SK-N-SH (cell line): ENCODE measurements at regions not wholly inside any gene's neighbourhood (a gene's known extent, or its start where the extent isn't known, plus 50 kb on each side); places are given as distances from the start of the nearest gene placed in this dataset.
"Not testable (repeated sequence)": the region's sequence is repeated elsewhere in the genome, so short reads cannot be mapped to it uniquely, and the experiment has no call there.

Experiments used
- CTCF ChIA-PET: fragments of 300-600, 350-600 bp; formaldehyde crosslinking; extraction: SDS; loops from one replicate; lab custom pipeline; 2021; lab: Yijun Ruan, JAX
- POLR2A ChIA-PET: fragments of 350-600 bp; sonication (Branson Sonifier 250); formaldehyde crosslinking; extraction: SDS; loops from one replicate; lab custom pipeline; 2020; ENCODE audit warnings: antibody characterized with exemption, inconsistent platforms; lab: Yijun Ruan, JAX
- DNase-seq: peaks from one replicate; pipeline ENCODE4 v3.0.0; 2012
- H2AFZ ChIP-seq: fragments of 200-600 bp; sonication (generic); 2 replicates; pipeline ENCODE4 v1.8.1; 2016; ENCODE audit warnings: antibody characterized with exemption, mild to moderate bottlenecking, low read depth
- H3F3A ChIP-seq: fragments of 200-600 bp; sonication (generic); replicated peaks from 2 replicates; pipeline ENCODE3; 2016; ENCODE audit warnings: antibody characterized with exemption, mild to moderate bottlenecking; ENCODE audit not compliant: insufficient read depth
- H3K27ac ChIP-seq, 2 experiments: fragments of 200-500 bp in 1 of 2; fragments of 200-600 bp in 1 of 2; sonication (Bioruptor generic) in 1 of 2; sonication (generic), shearing (Covaris generic) in 1 of 2; 2 replicates each; pipeline versions ENCODE4 v1.5.1 to v1.6.1; 2014 to 2016; ENCODE audit warnings: low read depth in 2 of 2, inconsistent platforms in 1 of 2, low read length in 1 of 2, mild to moderate bottlenecking in 1 of 2, mixed read lengths in 1 of 2
- H3K27me3 ChIP-seq: fragments of 200-600 bp; sonication (generic), shearing (Covaris generic); 2 replicates; pipeline ENCODE4 v1.6.1; 2016; ENCODE audit warnings: mixed run types; ENCODE audit not compliant: insufficient read depth
- H3K36me3 ChIP-seq, 2 experiments: fragments of 200-500 bp in 1 of 2; fragments of 200-600 bp in 1 of 2; sonication (Bioruptor generic) in 1 of 2; sonication (generic) in 1 of 2; replicated peaks in 1 of 2; 2 replicates each; pipeline versions ENCODE3 to v1.5.1; 2014 to 2016; ENCODE audit warnings: low read length in 1 of 2, mild to moderate bottlenecking in 1 of 2; ENCODE audit not compliant: insufficient read depth in 2 of 2, control insufficient read depth in 1 of 2
- H3K4me1 ChIP-seq, 2 experiments: fragments of 200-500 bp in 1 of 2; fragments of 200-600 bp in 1 of 2; sonication (Bioruptor generic) in 1 of 2; sonication (generic), shearing (Covaris generic) in 1 of 2; 2 replicates each; pipeline versions ENCODE4 v1.5.1 to v1.6.1; 2014 to 2016; ENCODE audit warnings: low read depth in 1 of 2, low read length in 1 of 2, mixed run types in 1 of 2; ENCODE audit not compliant: insufficient read depth in 2 of 2, control insufficient read depth in 1 of 2
- H3K4me2 ChIP-seq: fragments of 200-600 bp; sonication (generic), shearing (Covaris generic); 2 replicates; pipeline ENCODE4 v1.6.1; 2017; ENCODE audit warnings: mixed run types
- H3K4me3 ChIP-seq, 2 experiments: fragments of 200-500 bp in 1 of 2; fragments of 200-600 bp in 1 of 2; sonication (Bioruptor generic) in 1 of 2; sonication (generic), shearing (Covaris generic) in 1 of 2; 2 replicates each; pipeline versions ENCODE4 v1.5.1 to v1.8.1; 2014 to 2016; ENCODE audit warnings: low read depth in 2 of 2, inconsistent platforms in 1 of 2, low read length in 1 of 2, mild to moderate bottlenecking in 1 of 2, mixed read lengths in 1 of 2, moderate library complexity in 1 of 2
- H3K79me2 ChIP-seq: fragments of 200-600 bp; sonication (generic); 2 replicates; pipeline ENCODE4 v1.8.1; 2017; ENCODE audit warnings: mild to moderate bottlenecking; ENCODE audit not compliant: insufficient read depth
- H3K9ac ChIP-seq: fragments of 200-600 bp; sonication (generic); 2 replicates; pipeline ENCODE4 v1.6.1; 2017; ENCODE audit warnings: mixed run types
- H3K9me2 ChIP-seq: fragments of 200-600 bp; sonication (generic); 2 replicates; pipeline ENCODE4 v1.6.1; 2017; ENCODE audit warnings: mixed run types
- H3K9me3 ChIP-seq: fragments of 200-600 bp; sonication (generic); 2 replicates; pipeline ENCODE4 v1.6.1; 2017; ENCODE audit warnings: mixed run types, mild to moderate bottlenecking, moderate library complexity
- H4K20me1 ChIP-seq: fragments of 200-600 bp; sonication (generic); 2 replicates; pipeline ENCODE4 v1.6.1; 2017; ENCODE audit warnings: mild to moderate bottlenecking, mixed run types; ENCODE audit not compliant: insufficient read depth
- EP300 ChIP-seq, 2 experiments: IDR thresholded peaks; 2 replicates each; pipeline versions ENCODE4 v1.4.0 to v1.6.1; 2012; ENCODE audit warnings: borderline replicate concordance in 1 of 2, low read depth in 1 of 2, low read length in 1 of 2
- EZH2phosphoT487 ChIP-seq: fragments of 200-600 bp; sonication (generic); IDR thresholded peaks from 2 replicates; pipeline ENCODE4 v1.6.1; 2017; ENCODE audit warnings: low read depth, mixed run types, mild to moderate bottlenecking, antibody characterized with exemption, moderate library complexity, borderline replicate concordance
- FOSL2 ChIP-seq: IDR thresholded peaks from 2 replicates; pipeline ENCODE4 v1.4.0; 2012; ENCODE audit warnings: low read depth, mild to moderate bottlenecking, moderate library complexity, borderline replicate concordance
- FOXJ3 ChIP-seq: sonication (generic); formaldehyde crosslinking; IDR thresholded peaks from 2 replicates; pipeline ENCODE4 v1.5.1; 2020; ENCODE audit warnings: mild to moderate bottlenecking, missing genetic modification reagents
- FOXM1 ChIP-seq: IDR thresholded peaks from 2 replicates; pipeline ENCODE4 v1.4.0; 2012; ENCODE audit warnings: low read depth, mild to moderate bottlenecking
- JUND ChIP-seq: IDR thresholded peaks from 2 replicates; pipeline ENCODE4 v1.4.0; 2012
- MEF2A ChIP-seq: IDR thresholded peaks from 2 replicates; pipeline ENCODE4 v1.4.0; 2012; ENCODE audit warnings: low read depth, borderline replicate concordance
- MXI1 ChIP-seq: IDR thresholded peaks from 2 replicates; pipeline ENCODE4 v1.6.1; 2012; ENCODE audit warnings: mild to moderate bottlenecking, low read depth, low read length, improper control_type of control experiment
- NRF1 ChIP-seq: IDR thresholded peaks from 2 replicates; pipeline ENCODE4 v1.6.1; 2012; ENCODE audit warnings: low read depth, mild to moderate bottlenecking, low read length
- RAD21 ChIP-seq: IDR thresholded peaks from 2 replicates; pipeline ENCODE4 v1.6.1; 2012; ENCODE audit warnings: mild to moderate bottlenecking, low read length
- RXRA ChIP-seq: IDR thresholded peaks from 2 replicates; pipeline ENCODE4 v1.4.0; 2012; ENCODE audit warnings: low read depth, mild to moderate bottlenecking, borderline replicate concordance
- SMC3 ChIP-seq: IDR thresholded peaks from 2 replicates; pipeline ENCODE4 v1.6.1; 2012; ENCODE audit warnings: low read depth, low read length, improper control_type of control experiment
- WGBS: methylation state at CpG from one replicate; pipeline ENCODE4 v1.1.6; 2017; ENCODE audit warnings: low lambda C conversion rate; 5-methylcytosine and 5-hydroxymethylcytosine counted together
- TF ChIP-seq, protein P1 (sequence below): IDR thresholded peaks from 2 replicates; pipeline ENCODE4; 2012
- TF ChIP-seq, protein P2 (sequence below): fragments of 150-350 bp; IDR thresholded peaks from 2 replicates; pipeline ENCODE4 v1.6.1; 2017; ENCODE audit warnings: antibody characterized with exemption, low read length, low read depth, borderline replicate concordance
- TF ChIP-seq, protein P3 (sequence below): IDR thresholded peaks from 2 replicates; pipeline ENCODE4 v1.4.0; 2012; ENCODE audit warnings: low read depth
- TF ChIP-seq, protein P4 (sequence below): IDR thresholded peaks from 2 replicates; pipeline ENCODE4 v1.4.0; 2012; ENCODE audit warnings: low read depth, borderline replicate concordance
- TF ChIP-seq, protein P5 (sequence below): IDR thresholded peaks from 2 replicates; pipeline ENCODE4 v1.4.0; 2012; ENCODE audit warnings: low read depth, borderline replicate concordance

DNA sequence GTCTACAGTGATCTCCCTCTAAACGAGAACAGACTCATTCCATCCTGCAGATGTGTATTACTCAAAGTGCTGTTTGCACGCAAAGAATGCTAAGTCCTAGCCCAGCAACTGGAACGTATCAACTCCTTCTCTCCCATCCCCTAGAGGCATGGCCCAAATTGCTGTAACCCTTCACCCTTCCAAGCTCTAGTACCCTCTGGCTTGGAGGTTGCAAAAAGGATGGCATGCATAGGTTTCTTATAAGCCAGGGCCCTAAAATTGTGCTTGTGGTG is 71.5 kb upstream of the TGM3 start:
- POLR2A ChIA-PET: no interaction called here
- 32% methylated on average over 3 of the region's 3 CpGs for WGBS
- no peak overlapping the region for H2AFZ ChIP-seq
- H3K9me3 ChIP-seq: peaks cover 8% of the 10 kb centered on the region
- no peak overlapping the region for H3K9ac ChIP-seq
- no peaks in the 10 kb centered on the region for H3K79me2 ChIP-seq
- no peak overlapping the region for H3K4me2 ChIP-seq
- H3K27me3 ChIP-seq: no peaks in the 10 kb centered on the region; the same call in 1 of the 2 replicates
- CTCF ChIA-PET: interaction anchor here (1.3 kb wide), 1 partner anchor 17 kb away, joined by 3 read pairs; no protein-coding TSS in a partner anchor
- no peak overlapping the region for H3K27ac ChIP-seq
- no peak overlapping the region for H3K4me3 ChIP-seq
- TF ChIP-seq, protein P1, sequence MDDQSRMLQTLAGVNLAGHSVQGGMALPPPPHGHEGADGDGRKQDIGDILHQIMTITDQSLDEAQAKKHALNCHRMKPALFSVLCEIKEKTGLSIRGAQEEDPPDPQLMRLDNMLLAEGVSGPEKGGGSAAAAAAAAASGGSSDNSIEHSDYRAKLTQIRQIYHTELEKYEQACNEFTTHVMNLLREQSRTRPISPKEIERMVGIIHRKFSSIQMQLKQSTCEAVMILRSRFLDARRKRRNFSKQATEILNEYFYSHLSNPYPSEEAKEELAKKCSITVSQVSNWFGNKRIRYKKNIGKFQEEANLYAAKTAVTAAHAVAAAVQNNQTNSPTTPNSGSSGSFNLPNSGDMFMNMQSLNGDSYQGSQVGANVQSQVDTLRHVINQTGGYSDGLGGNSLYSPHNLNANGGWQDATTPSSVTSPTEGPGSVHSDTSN: no peak
- no peak for TF ChIP-seq NRF1
- TF ChIP-seq EZH2phosphoT487: no peak
- no peak for TF ChIP-seq FOXJ3 (CRISPR knock-in tag)
- TF ChIP-seq, protein P2, sequence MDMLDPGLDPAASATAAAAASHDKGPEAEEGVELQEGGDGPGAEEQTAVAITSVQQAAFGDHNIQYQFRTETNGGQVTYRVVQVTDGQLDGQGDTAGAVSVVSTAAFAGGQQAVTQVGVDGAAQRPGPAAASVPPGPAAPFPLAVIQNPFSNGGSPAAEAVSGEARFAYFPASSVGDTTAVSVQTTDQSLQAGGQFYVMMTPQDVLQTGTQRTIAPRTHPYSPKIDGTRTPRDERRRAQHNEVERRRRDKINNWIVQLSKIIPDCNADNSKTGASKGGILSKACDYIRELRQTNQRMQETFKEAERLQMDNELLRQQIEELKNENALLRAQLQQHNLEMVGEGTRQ: no peak
- TF ChIP-seq JUND: no peak
- no peak for TF ChIP-seq FOSL2
- no peak for TF ChIP-seq SMC3
- H3K36me3 ChIP-seq: no peaks in the 10 kb centered on the region
- H3K9me2 ChIP-seq: no peaks in the 10 kb centered on the region
- no peak for DNase-seq
- H3F3A ChIP-seq: no peaks in the 10 kb centered on the region
- no peaks in the 10 kb centered on the region for H3K4me1 ChIP-seq
- no peaks in the 10 kb centered on the region for H4K20me1 ChIP-seq

DNA sequence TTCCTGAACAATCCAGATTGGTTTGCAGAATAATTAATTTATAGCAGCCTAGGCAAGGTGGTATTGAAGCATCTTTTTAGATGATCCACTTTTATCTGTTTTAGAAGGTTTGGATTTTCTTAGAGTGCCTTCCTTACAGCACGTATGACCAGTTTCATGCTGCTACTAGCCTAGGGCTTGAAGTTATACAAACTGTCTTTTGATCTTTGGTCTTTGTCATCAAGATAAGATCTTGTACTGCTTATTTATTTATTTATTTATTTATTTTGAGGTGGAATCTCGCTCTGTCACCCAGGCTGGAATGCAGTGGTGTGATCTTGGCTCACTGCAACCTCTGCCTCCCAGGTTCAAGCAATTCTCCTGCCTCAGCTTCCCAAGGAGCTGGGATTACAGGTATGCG is 68.5 kb upstream of the TGM3 start:
- CTCF ChIA-PET: interaction anchor here (1.8 kb wide), 1 partner anchor 221 kb away, joined by 6 read pairs; no protein-coding TSS in a partner anchor
- H3K27ac ChIP-seq, H3F3A ChIP-seq, H3K27me3 ChIP-seq, H3K4me1 ChIP-seq, H3K4me3 ChIP-seq, H3K9me2 ChIP-seq, H2AFZ ChIP-seq, H3K4me2 ChIP-seq, POLR2A ChIA-PET, H3K9ac ChIP-seq, DNase-seq, H3K9me3 ChIP-seq, H3K79me2 ChIP-seq, H4K20me1 ChIP-seq, H3K36me3 ChIP-seq: not testable (repeated sequence)
- 54% methylated on average over 3 of the region's 3 CpGs for WGBS

DNA sequence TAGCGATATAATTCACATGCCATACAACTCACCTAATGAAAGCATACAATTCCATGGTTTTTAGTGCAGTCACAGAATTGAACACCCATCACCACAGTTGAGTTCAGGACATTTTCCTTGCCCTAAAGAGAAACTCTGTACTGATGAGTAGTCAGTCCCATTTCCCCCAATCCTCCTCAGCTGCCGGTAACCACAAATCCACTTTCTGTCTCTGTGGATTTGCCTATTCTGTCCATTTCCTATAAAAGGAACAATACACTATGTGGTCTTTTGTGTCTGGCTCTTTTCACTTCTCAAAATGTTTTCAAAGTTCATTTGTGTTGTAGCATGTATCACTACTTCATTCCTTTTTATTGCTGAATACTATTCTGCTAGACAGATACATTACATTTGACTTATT is 67.9 kb upstream of the TGM3 start:
- ChIA-PET CTCF (interaction anchor here (1.8 kb wide), 1 partner anchor 221 kb away, joined by 6 read pairs; no protein-coding TSS in a partner anchor), POLR2A (no interaction called here)
- Histone ChIP-seq H3K9me3 (no peaks in the 10 kb centered on the region), H2AFZ (no peak overlapping the region), H3K79me2 (no peaks in the 10 kb centered on the region), H3F3A (no peaks in the 10 kb centered on the region), H3K9me2 (no peaks in the 10 kb centered on the region), H3K27me3 (no peaks in the 10 kb centered on the region; the same call in 1 of the 2 replicates), H3K9ac (no peak overlapping the region), H3K4me1 (no peaks in the 10 kb centered on the region), H3K36me3 (no peaks in the 10 kb centered on the region), H3K4me3 (no peak overlapping the region), H3K4me2 (no peak overlapping the region), H3K27ac (no peak overlapping the region), H4K20me1 (no peaks in the 10 kb centered on the region)
- 75% methylated on average over 2 of the region's 2 CpGs for WGBS
- no peak for DNase-seq
- TF ChIP-seq EP300 (IDR thresholded peaks at IDR 0.05; ENCODE audit: borderline replicate concordance in 1 of 2, low read depth in 1 of 2, low read length in 1 of 2) (no peak), SMC3 (no peak), RAD21 (no peak), MXI1 (no peak), RXRA (no peak), MEF2A (no peak), FOXM1 (no peak)
- TF ChIP-seq, protein P3, sequence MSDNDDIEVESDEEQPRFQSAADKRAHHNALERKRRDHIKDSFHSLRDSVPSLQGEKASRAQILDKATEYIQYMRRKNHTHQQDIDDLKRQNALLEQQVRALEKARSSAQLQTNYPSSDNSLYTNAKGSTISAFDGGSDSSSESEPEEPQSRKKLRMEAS: no peak
- TF ChIP-seq, protein P4, sequence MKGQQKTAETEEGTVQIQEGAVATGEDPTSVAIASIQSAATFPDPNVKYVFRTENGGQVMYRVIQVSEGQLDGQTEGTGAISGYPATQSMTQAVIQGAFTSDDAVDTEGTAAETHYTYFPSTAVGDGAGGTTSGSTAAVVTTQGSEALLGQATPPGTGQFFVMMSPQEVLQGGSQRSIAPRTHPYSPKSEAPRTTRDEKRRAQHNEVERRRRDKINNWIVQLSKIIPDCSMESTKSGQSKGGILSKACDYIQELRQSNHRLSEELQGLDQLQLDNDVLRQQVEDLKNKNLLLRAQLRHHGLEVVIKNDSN: no peak
- TF ChIP-seq, protein P5, sequence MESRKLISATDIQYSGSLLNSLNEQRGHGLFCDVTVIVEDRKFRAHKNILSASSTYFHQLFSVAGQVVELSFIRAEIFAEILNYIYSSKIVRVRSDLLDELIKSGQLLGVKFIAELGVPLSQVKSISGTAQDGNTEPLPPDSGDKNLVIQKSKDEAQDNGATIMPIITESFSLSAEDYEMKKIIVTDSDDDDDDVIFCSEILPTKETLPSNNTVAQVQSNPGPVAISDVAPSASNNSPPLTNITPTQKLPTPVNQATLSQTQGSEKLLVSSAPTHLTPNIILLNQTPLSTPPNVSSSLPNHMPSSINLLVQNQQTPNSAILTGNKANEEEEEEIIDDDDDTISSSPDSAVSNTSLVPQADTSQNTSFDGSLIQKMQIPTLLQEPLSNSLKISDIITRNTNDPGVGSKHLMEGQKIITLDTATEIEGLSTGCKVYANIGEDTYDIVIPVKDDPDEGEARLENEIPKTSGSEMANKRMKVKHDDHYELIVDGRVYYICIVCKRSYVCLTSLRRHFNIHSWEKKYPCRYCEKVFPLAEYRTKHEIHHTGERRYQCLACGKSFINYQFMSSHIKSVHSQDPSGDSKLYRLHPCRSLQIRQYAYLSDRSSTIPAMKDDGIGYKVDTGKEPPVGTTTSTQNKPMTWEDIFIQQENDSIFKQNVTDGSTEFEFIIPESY: no peak
